Pancreas (tissue), 10 donors: ENCODE measurements at regions not wholly inside any gene's neighbourhood (a gene's known extent, or its start where the extent isn't known, plus 50 kb on each side); places are given as distances from the start of the nearest gene placed in this dataset.

Experiments used
- ATAC-seq, 4 donors: fragments of 200-7000 bp; cut with Tn5 transposase; one replicate each; pipeline versions ENCODE4 v1.8.0 to v1.9.1; 2020; ENCODE audit warnings: mild to moderate bottlenecking in 4 of 4, moderate library complexity in 4 of 4
- DNase-seq, 6 donors: peaks; one replicate each; pipeline ENCODE4 v3.0.0-alpha.2; 2020
- FAIRE-seq: peaks from 2 replicates; lab custom pipeline; 2012; peaks lifted over from hg19 to GRCh38; lab: Jason Lieb, UNC
- H3K27ac ChIP-seq, 4 donors: fragments of 200-600 bp; sonication (generic); 1 replicate in 3 of 4; 2 replicates in 1 of 4; pipeline versions ENCODE4 v1.5.0 to v1.8.0; 2020
- H3K27me3 ChIP-seq, 4 donors: fragments of 200-600 bp; one replicate each; pipeline ENCODE4 v1.8.0; 2021
- H3K36me3 ChIP-seq, 3 donors: fragments of 200-600 bp; sonication (generic) in 1 of 3; one replicate each; pipeline versions ENCODE4 v1.5.0 to v1.8.0; 2020 to 2021
- H3K4me1 ChIP-seq, 3 donors: fragments of 200-600 bp; one replicate each; pipeline ENCODE4 v1.8.0; 2021
- H3K4me3 ChIP-seq, 4 donors: fragments of 200-600 bp; sonication (generic) in 2 of 4; one replicate each; pipeline versions ENCODE4 v1.5.0 to v1.8.0; 2020 to 2021
- H3K9me3 ChIP-seq, 4 donors: fragments of 200-600 bp; one replicate each; pipeline ENCODE4 v1.8.0; 2021
- WGBS, 2 donors: extraction: QIAGEN DNeasy Blood & Tissue Kit; methylation state at CpG; one replicate each; pipeline ENCODE4 v1.1.7; 2013; 5-methylcytosine and 5-hydroxymethylcytosine counted together
- intact Hi-C, 3 donors: fragments of 100-400 bp; cut with DNase I; formaldehyde crosslinking; loops; one replicate each; pipeline versions ENCODE4 v1.11.1 to v1.14.2; 2022
- TF ChIP-seq, protein P1 (sequence below), 4 donors: fragments of 200-600 bp; sonication (generic) in 3 of 4; IDR thresholded peaks; one replicate each; pipeline versions ENCODE4 v1.5.0 to v1.8.0; 2021; ENCODE audit warnings: antibody characterized with exemption in 4 of 4
- donor health status: healthy with polysubstance abuse.
- donor health status: DM: no; HTN: no; CAD: no; lungs with moderate emphysema.
- donor health status: DM: no; HTN: no; CAD: no.
- donor health status: control.
- donor health status: control.
- donor health status: Bipolar disorder and iron deficiency.
- donor health status: DM: yes; HTN: yes; CAD: no.
- donor health status: DM: no; HTN: no; CAD: no.
- donor health status: DM: no; HTN: no; CAD: no.
- donor health status: DM: yes; HTN: yes; CAD: no.

DNA sequence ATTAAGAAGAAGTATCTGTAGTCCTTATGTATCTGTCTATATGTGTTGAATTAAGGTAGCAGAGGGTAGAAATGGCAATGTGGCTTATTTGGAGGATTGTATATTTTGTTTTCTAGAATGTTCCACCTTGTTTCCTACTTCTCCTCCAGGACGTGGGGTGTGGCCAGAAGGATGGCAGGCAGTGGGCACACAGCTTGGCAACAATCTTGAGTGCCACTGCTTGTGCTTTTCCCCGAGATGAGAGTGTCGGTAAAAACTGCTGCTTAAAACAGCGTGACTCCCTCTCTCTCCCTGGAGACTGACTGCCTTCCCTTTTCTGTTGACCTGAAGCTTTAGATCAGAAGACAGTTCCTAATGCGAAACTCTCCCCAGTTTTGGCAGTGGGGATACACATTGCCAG, 61.2 kb downstream of the FAT3 start:
- Histone ChIP-seq H3K27ac (no peak overlapping the region), H3K9me3 (no peaks in the 10 kb centered on the region), H3K4me3 (no peak overlapping the region), H3K27me3 (no peaks in the 10 kb centered on the region), H3K36me3 (no peaks in the 10 kb centered on the region), H3K4me1 (no peaks in the 10 kb centered on the region)
- FAIRE-seq (no peak), DNase-seq (no peak), ATAC-seq (no peak)
- 66 to 71% methylated on average over 5 of the region's 5 CpGs for WGBS, 2 donors
- TF ChIP-seq, protein P1, sequence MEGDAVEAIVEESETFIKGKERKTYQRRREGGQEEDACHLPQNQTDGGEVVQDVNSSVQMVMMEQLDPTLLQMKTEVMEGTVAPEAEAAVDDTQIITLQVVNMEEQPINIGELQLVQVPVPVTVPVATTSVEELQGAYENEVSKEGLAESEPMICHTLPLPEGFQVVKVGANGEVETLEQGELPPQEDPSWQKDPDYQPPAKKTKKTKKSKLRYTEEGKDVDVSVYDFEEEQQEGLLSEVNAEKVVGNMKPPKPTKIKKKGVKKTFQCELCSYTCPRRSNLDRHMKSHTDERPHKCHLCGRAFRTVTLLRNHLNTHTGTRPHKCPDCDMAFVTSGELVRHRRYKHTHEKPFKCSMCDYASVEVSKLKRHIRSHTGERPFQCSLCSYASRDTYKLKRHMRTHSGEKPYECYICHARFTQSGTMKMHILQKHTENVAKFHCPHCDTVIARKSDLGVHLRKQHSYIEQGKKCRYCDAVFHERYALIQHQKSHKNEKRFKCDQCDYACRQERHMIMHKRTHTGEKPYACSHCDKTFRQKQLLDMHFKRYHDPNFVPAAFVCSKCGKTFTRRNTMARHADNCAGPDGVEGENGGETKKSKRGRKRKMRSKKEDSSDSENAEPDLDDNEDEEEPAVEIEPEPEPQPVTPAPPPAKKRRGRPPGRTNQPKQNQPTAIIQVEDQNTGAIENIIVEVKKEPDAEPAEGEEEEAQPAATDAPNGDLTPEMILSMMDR (IDR thresholded peaks at IDR 0.05), result no peak
- intact Hi-C loops, result no loop called here

DNA sequence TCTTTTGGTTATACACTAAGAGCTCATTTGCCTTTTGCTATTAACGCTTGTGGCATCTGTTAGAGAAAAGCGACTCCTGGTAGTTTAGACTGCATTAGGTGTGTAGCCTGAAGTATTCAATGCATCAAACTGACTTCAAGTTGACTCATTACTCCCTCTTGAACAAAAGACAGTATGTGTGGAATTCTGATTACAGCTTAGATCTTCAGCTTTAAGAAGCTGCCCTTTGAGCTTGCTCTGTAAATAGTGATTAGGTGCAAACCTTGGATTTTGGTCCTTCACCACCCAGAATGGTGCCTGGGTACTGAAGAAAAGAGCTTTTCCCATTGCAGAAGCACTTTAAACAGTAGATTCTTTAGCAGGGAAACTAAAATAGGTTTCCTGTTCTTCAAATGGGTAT, 62.1 kb downstream of the FAT3 start:
- H3K27ac ChIP-seq, result no peak overlapping the region
- TF ChIP-seq, protein P1 (IDR thresholded peaks at IDR 0.05), result no peak
- no peaks in the 10 kb centered on the region for H3K9me3 ChIP-seq
- intact Hi-C loops, result no loop called here
- 64 to 65% methylated on average over 2 of the region's 2 CpGs for WGBS, 2 donors
- DNase-seq (no peak), FAIRE-seq (no peak), ATAC-seq (no peak)
- no peaks in the 10 kb centered on the region for H3K36me3 ChIP-seq
- no peaks in the 10 kb centered on the region for H3K27me3 ChIP-seq
- no peak overlapping the region for H3K4me3 ChIP-seq
- no peaks in the 10 kb centered on the region for H3K4me1 ChIP-seq

DNA sequence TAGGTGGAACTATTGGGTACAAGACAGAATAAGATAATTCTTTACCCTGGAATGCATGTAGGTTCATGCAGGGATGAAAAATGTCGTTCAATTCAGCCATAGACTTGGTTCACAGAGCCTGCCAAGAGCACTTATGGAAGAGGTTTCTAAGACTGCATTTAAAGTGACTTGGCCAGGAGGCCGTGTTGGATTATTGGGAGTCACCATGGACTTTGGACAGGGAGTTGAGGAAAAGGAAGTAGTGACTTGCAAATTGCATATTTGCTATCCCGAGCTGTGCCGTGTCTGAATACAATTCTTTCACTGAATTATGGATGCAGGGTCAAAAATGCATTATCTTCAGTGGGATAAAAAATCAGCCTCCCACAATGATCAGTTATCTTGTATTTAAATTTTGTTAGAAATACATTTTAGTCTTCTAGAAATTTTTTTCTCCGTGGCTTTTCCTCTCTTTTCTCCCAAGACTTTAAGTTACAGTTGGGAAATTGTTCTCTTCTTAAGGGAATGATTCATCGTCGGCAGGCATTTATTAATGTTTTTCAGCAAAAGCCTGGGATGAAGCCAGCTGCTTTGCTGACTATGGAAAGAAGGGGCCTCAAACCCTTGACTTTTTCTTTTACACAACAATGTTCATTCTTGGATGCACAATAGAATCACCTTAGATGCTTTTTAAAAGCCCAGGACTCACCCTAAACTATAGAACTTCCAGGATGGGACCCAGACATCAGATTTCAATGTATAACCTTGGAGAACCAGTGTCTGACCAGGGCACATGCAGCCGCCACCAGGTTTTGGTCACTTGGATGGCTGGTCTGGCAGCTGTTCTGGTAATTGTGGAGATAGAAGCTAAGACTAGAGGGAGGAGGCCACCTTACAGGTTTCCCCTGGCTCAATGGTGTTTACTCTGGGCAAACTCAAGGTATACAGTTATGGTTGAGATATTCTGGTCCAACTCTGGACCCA, 70.8 kb downstream of the FAT3 start:
- DNase-seq (no peak), ATAC-seq (peak in 1 of 4 donors; percentile 53), FAIRE-seq (no peak)
- no peak overlapping the region for H3K27ac ChIP-seq
- H3K27me3 ChIP-seq, result no peaks in the 10 kb centered on the region
- intact Hi-C loops, result no loop called here
- H3K36me3 ChIP-seq, result no peaks in the 10 kb centered on the region
- H3K9me3 ChIP-seq, result no peaks in the 10 kb centered on the region
- TF ChIP-seq, protein P1 (IDR thresholded peaks at IDR 0.05), result no peak
- 63 to 70% methylated on average over 8 of the region's 8 CpGs for WGBS, 2 donors
- H3K4me1 ChIP-seq, result no peaks in the 10 kb centered on the region
- H3K4me3 ChIP-seq, result no peak overlapping the region

DNA sequence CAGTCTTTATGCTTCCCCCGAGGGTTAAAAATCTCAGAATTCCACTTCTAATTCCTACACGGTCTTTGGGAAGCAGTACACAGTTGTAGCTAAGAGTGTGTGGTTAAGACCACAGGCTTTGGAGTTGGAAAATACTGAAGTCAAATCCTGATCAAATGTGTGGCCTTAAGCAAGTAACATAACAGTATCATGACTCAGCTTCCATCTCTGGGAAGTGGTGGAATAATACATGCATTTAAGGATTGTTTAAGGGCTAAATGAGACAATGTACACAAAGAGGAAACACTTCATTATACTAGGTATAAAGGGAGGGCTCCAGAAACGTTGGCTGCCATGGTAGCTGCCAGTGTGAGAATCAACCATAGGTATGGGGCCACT, 71.5 kb downstream of the FAT3 start:
- FAIRE-seq, result no peak
- no peak overlapping the region for H3K4me3 ChIP-seq
- WGBS, 2 donors, result 49 to 54% methylated on average over 3 of the region's 3 CpGs
- TF ChIP-seq, protein P1 (IDR thresholded peaks at IDR 0.05), result no peak
- no peak for DNase-seq
- H3K4me1 ChIP-seq, result no peaks in the 10 kb centered on the region
- H3K36me3 ChIP-seq, result no peaks in the 10 kb centered on the region
- no peaks in the 10 kb centered on the region for H3K27me3 ChIP-seq
- H3K27ac ChIP-seq, result no peak overlapping the region
- no peaks in the 10 kb centered on the region for H3K9me3 ChIP-seq
- ATAC-seq, result peak in 1 of 4 donors; percentile 21
- intact Hi-C loops, result no loop called here
